GM21367 (cell line): ENCODE measurements at regions not wholly inside any gene's neighbourhood (a gene's known extent, or its start where the extent isn't known, plus 50 kb on each side); places are given as distances from the start of the nearest gene placed in this dataset.

Source experiments
- ATAC-seq: cut with Tn5 transposase; IDR thresholded peaks from one replicate; pipeline ENCODE4 v1.9.1; 2021; ENCODE audit not compliant: unreplicated experiment

DNA sequence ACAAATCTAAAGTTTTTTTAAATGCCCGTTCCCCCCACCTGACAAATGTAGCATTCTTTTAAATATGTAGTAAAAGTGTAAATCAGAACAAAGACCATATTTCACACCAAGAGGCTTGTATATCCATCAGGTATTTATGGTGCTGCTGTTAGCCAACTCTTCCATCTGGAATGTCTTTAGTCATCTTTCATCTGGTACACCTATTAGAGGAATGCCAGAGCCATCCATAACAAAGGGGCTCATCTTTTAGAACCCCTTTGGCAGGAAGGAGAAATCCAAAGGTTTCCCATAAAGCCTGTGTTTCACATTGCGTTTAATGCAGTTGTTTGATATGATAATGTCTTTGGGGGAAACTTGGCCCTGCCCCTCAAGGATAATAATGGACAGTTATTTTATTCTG, 79.3 kb upstream of the C1orf87 start:
- no peak for ATAC-seq

GRCh38 chr1:60151311-60151710, 77.7 kb upstream of the C1orf87 start:
- ATAC-seq, result no peak

- ATAC-seq, result no peak
These were observed 75.7 kb upstream of the C1orf87 start for GRCh38 chr1:60149251-60149650.

DNA sequence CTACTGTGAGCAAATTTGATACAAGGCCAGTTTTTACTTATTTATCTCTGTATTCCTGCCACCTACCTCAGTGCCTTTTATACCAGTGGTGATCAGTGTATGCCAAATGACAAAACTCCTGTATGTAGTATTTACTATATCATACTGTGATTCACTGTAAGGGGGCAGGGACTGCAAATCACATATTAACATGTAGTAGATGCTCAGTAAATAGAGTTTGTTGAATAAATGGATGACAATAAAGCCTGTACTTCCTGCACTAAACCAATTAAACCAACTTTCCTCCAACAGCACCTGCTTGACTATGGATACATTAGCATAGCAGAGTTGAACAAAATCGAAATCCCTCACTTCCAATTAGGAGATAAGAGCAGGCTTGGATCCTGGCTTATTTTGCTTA, 73.3 kb upstream of the C1orf87 start:
- ATAC-seq, result no peak

- ATAC-seq, result no peak
These were observed 72.2 kb upstream of the C1orf87 start for GRCh38 chr1:60145771-60146170.

GRCh38 chr1:60141743-60142142, 68.2 kb upstream of the C1orf87 start:
- no peak for ATAC-seq

GRCh38 chr1:60141276-60141675, 67.7 kb upstream of the C1orf87 start:
- no peak for ATAC-seq

GRCh38 chr1:60137406-60137805, 63.8 kb upstream of the C1orf87 start:
- ATAC-seq, result no peak

DNA sequence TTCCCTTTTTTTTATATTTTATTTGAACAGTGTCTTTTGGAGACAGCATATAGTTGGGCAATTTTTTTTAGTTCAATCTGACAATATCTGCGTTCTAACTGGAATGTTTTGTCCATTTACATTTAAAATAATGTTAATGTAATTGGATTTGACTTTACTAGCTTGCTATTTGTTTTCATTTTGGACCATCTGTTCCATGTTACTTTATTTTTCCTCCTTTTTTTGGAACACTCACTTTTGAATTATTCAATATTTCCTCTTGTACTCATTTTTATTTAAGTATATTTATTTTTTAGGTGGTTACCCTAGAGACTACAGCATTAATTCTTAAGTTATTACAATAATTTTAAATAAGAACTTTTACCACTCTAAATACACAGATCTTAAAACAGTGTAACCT, 62.8 kb upstream of the C1orf87 start:
- no peak for ATAC-seq

DNA sequence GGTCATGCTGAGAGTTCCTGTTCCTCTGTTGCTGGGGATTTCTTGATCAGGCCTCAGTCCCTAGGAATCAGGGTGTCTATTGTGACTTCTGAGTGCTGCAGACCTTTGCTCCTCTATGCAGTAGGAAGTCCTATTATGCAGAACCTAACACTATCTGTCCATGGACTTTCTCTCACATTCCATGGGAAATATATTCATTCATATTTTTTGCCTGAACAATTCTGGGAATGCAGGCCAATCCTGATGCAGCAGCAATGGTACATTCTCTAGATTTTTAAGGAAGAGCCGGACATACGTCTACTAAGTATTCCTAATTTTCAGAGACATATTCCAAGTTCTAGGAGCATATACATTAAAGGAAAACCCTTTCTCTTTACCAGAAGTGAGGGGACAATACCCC, 61.1 kb upstream of the C1orf87 start:
- no peak for ATAC-seq

DNA sequence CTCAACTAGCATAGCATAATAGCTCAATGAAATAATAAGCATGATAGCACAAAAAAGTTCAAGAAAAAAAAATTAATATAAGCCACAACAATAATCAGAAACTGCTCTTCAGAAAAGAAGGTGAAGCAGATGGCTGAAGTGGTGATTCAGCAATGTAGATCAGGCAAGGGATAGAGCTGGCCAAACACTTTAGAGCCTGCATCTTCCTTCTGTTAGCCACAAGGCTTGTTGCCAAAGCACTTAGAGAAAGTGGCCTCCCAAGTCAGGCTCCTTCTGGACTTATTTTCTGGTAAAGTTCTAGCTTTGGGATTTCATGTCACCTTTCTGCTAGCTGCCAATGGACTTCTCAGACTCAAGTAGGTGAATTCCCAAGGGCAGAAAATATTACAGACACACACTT, 60.3 kb upstream of the C1orf87 start:
- no peak for ATAC-seq

GRCh38 chr1:60133000-60133673, 59.6 kb upstream of the C1orf87 start:
- ATAC-seq, result no peak

DNA sequence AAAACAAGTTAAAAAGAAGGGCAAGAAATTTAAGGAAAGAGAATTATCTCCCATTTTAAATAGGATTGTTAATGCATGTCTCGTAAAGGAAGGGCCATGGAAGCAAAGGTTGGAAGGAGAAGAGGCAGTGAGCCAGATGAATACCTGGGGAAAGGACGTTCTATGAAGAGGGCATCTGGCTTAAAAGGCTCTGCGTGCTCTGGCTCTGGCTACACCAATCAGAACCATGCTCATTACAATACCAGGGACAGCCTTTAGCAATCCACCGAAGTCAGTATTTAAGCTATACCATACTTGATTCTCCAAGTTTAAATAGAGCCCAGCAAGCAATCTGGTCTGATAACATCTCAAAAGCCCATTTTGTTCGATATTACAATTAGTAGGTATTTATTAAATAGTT, 58.5 kb upstream of the C1orf87 start:
- no peak for ATAC-seq

DNA sequence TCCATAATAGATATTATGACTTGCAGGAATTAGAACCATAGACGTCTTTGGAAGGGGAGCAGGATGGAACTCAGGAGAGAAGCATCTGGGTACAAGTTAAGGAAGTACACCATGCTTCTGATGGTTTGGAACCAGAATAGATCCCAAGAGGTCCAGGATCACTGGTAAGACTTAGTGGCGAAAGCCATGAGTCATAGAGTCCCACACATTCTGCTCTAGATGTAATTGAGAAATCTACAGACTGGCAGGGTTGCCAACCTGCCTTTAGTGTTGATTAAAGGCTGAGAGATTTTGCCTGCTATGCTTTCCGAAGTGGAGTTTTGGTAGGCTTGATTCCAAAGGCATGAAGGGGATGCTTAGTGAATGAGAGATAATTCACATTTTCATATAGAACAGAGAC, 57.1 kb upstream of the C1orf87 start:
- ATAC-seq, result no peak

- no peak for ATAC-seq
These were observed 56.3 kb upstream of the C1orf87 start for GRCh38 chr1:60129911-60130310.

DNA sequence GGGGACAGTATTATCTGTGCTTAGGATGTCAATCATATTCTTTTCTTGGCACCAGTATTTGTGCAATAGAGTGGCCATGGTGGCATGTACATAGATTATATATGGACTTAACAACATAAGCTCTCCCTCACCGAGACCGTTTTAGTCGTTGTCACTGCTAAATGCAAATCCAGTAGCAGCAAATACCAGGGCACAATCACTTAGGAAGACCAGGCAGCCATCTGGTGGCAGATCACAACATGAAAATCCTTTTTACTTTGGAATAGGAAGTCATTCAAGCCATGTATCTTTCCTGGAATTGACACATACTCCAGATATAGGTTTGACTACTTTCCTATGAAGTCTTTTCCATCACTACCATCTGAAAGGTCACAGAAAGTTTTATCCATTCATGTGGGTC, 53.2 kb upstream of the C1orf87 start:
- no peak for ATAC-seq
